ENCODE measurements at regions not wholly inside any gene's neighbourhood (a gene's known extent, or its start where the extent isn't known, plus 50 kb on each side); places are given as distances from the start of the nearest gene placed in this dataset.
A peak's percentile ranks its signal among the peaks of the same experiment; 100 is the strongest.
"Not testable (repeated sequence)": the region's sequence is repeated elsewhere in the genome, so short reads cannot be mapped to it uniquely, and the experiment has no call there.

- DNase-seq, result not testable (repeated sequence)
Measured at GRCh38 chr4:17436047-17436749, 75.7 kb downstream of the QDPR start.

- no peak for DNase-seq
Measured at GRCh38 chr4:17433827-17434226, 78.1 kb downstream of the QDPR start.

- DNase-seq, result peak; percentile 63
Measured at GRCh38 chr4:17427991-17428390, 83.9 kb downstream of the QDPR start.

GRCh38 chr4:17426222-17426621 is 85.7 kb downstream of the QDPR start:
- no peak for DNase-seq

GRCh38 chr4:17418010-17418409 is 93.9 kb downstream of the QDPR start:
- DNase-seq, result no peak

GRCh38 chr4:17414392-17414791 is 97.5 kb downstream of the QDPR start:
- DNase-seq, result no peak

GRCh38 chr4:17400686-17401085 is 111.2 kb downstream of the QDPR start:
- peak; percentile 59 for DNase-seq

- no peak for DNase-seq
Measured at GRCh38 chr4:17398805-17399204, 113.1 kb downstream of the QDPR start.

- no peak for DNase-seq
Measured at GRCh38 chr4:17398035-17398434, 113.9 kb downstream of the QDPR start.

GRCh38 chr4:17397611-17398010 is 114.3 kb downstream of the QDPR start:
- no peak for DNase-seq

GRCh38 chr4:17385403-17385802 is 126.5 kb downstream of the QDPR start:
- no peak for DNase-seq

GRCh38 chr4:17380347-17380746 is 131.5 kb downstream of the QDPR start:
- no peak for DNase-seq

GRCh38 chr4:17376205-17376604 is 135.7 kb downstream of the QDPR start:
- DNase-seq, result peak; percentile 20

GRCh38 chr4:17373666-17374065 is 138.2 kb downstream of the QDPR start:
- DNase-seq, result no peak

GRCh38 chr4:17370818-17371217 is 141.1 kb downstream of the QDPR start:
- DNase-seq, result no peak

- DNase-seq, result no peak
Measured at GRCh38 chr4:17368408-17368807, 143.5 kb downstream of the QDPR start.

GRCh38 chr4:17367201-17367600 is 144.7 kb downstream of the QDPR start:
- DNase-seq, result no peak

- no peak for DNase-seq
Measured at GRCh38 chr4:17366496-17366895, 145.4 kb downstream of the QDPR start.

GRCh38 chr4:17362430-17362829 is 149.5 kb downstream of the QDPR start:
- no peak for DNase-seq

- DNase-seq, result no peak
Measured at GRCh38 chr4:17358241-17358640, 153.6 kb downstream of the QDPR start.

GRCh38 chr4:17356926-17357325 is 155.0 kb downstream of the QDPR start:
- DNase-seq, result no peak

GRCh38 chr4:17352357-17352756 is 159.5 kb downstream of the QDPR start:
- no peak for DNase-seq

- DNase-seq, result no peak
Measured at GRCh38 chr4:17347445-17347844, 164.4 kb downstream of the QDPR start.

GRCh38 chr4:17339376-17339775 is 172.5 kb downstream of the QDPR start:
- no peak for DNase-seq

- no peak for DNase-seq
Measured at GRCh38 chr4:17336986-17337385, 174.9 kb downstream of the QDPR start.

Measured in hindlimb muscle (tissue), 1 donor.